ENCODE measurements at regions not wholly inside any gene's neighbourhood (a gene's known extent, or its start where the extent isn't known, plus 50 kb on each side); places are given as distances from the start of the nearest gene placed in this dataset.

DNA sequence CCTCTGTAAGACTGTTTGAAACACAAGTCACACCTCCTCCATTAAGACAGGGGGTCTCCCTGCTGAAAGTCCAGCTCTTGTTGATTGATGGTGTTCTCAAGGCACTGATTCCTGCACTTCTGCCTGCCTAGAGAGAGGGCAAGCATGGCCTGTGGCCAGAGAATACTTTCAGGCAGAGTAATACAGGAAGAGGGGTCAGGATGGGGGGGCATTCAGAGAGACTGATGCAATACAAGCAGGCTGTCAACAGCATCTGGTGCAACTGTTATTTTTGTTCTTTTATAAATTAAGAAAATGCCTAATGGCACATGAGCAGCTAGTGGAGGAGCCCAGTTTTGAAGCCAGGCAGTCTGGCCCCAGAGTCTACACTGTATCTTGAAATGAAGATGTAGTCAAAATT, 302.2 kb downstream of the DIRAS2 start:
- TF ChIP-seq POLR2A (IDR thresholded peaks at IDR 0.05; ENCODE audit: low read length) (no peak), GATA1 (IDR thresholded peaks at IDR 0.05; ENCODE audit: low read depth, low read length) (no peak)
